ENCODE measurements at regions not wholly inside any gene's neighbourhood (a gene's known extent, or its start where the extent isn't known, plus 50 kb on each side); places are given as distances from the start of the nearest gene placed in this dataset.
"Not testable (repeated sequence)": the region's sequence is repeated elsewhere in the genome, so short reads cannot be mapped to it uniquely, and the experiment has no call there.

GRCh38 chr9:101916948-101917347 lies 178.5 kb upstream of the GRIN3A start:
- POLR2A ChIA-PET (ENCODE audit: partially characterized antibody); H3K36me3 ChIP-seq (ENCODE audit: control insufficient read depth in 2 of 4, insufficient read depth in 4 of 4, low read length in 3 of 4); H4K5ac ChIP-seq (ENCODE audit: insufficient read length, low read depth, low read length); H3K4ac ChIP-seq (replicated peaks; ENCODE audit: insufficient read length, low read depth, low read length); H3K14ac ChIP-seq (ENCODE audit: insufficient read length); H2AK5ac ChIP-seq (ENCODE audit: low read depth, low read length); H3K56ac ChIP-seq (replicated peaks; ENCODE audit: insufficient read length, low read depth, low read length); H3K79me1 ChIP-seq (ENCODE audit: low read depth, low read length); H3K27ac ChIP-seq (ENCODE audit: low read depth, low read length); H2BK20ac ChIP-seq (ENCODE audit: low read length); H2BK120ac ChIP-seq (replicated peaks; ENCODE audit: low read depth, low read length); H3K4me1 ChIP-seq (replicated peaks in 1 of 4; ENCODE audit: control insufficient read depth in 3 of 4, insufficient read depth in 4 of 4, low read length in 3 of 4); H2AFZ ChIP-seq (ENCODE audit: low read length); H3K9me3 ChIP-seq (ENCODE audit: insufficient read depth in 2 of 2, low read depth in 1 of 2, low read length in 1 of 2); FAIRE-seq; H3K79me2 ChIP-seq (ENCODE audit: control insufficient read depth in 1 of 2, insufficient read depth in 2 of 2, low read length in 2 of 2); H4K8ac ChIP-seq (ENCODE audit: extremely low read depth, insufficient read depth, low read length); H3K4me3 ChIP-seq (ENCODE audit: extremely low read depth in 1 of 4, insufficient read depth in 2 of 4, low read depth in 3 of 4, low read length in 4 of 4); H3K27me3 ChIP-seq (replicated peaks in 1 of 4; ENCODE audit: control insufficient read depth in 3 of 4, extremely low read depth in 1 of 4, insufficient read depth in 3 of 4, low read length in 3 of 4); H2BK15ac ChIP-seq (ENCODE audit: low read length); H3K18ac ChIP-seq (ENCODE audit: extremely low read depth, low read length); H3K4me2 ChIP-seq (ENCODE audit: insufficient read depth in 1 of 2, low read depth in 2 of 2, low read length in 2 of 2); H4K20me1 ChIP-seq (replicated peaks in 1 of 2; ENCODE audit: control insufficient read depth in 1 of 2, insufficient read depth in 2 of 2, low read length in 2 of 2); H3K9ac ChIP-seq (replicated peaks in 1 of 4; ENCODE audit: extremely low read depth in 1 of 4, low read depth in 3 of 4, low read length in 3 of 4); H2BK5ac ChIP-seq (ENCODE audit: low read depth, low read length); H3K23me2 ChIP-seq (ENCODE audit: low read depth, low read length); H3K23ac ChIP-seq (ENCODE audit: insufficient read length); H2BK12ac ChIP-seq (ENCODE audit: low read depth, low read length); DNase-seq (ENCODE audit: low read depth in 1 of 2, low spot score in 2 of 2); CTCF ChIA-PET (ENCODE audit: partially characterized antibody); H4K91ac ChIP-seq (replicated peaks; ENCODE audit: insufficient read length, low read length): not testable (repeated sequence)
- WGBS, 2 experiments (ENCODE audit: extremely low coverage in 1 of 2, insufficient coverage in 1 of 2, insufficient read length in 1 of 2, insufficient replicate concordance in 2 of 2, low coverage in 1 of 2, low lambda C conversion rate in 2 of 2, missing lambda C conversion rate in 1 of 2): 83% methylated on average over 3 of the region's 4 CpGs; no CpG with 5 or more reads in 1 of the 2 experiments

Data from H1 (cell line).